ENCODE measurements at regions not wholly inside any gene's neighbourhood (a gene's known extent, or its start where the extent isn't known, plus 50 kb on each side); places are given as distances from the start of the nearest gene placed in this dataset.

GRCh38 chr3:177823701-177824189 is 626.5 kb upstream of the TBL1XR1 start:
- no peak for TF ChIP-seq CTCF (IDR thresholded peaks at IDR 0.05; ENCODE audit: low read length)
- no peak for TF ChIP-seq EZH2phosphoT487 (IDR thresholded peaks at IDR 0.05; ENCODE audit: low read length)

Measured in MM.1S (cell line).